COLO829 (cell line): ENCODE measurements at regions not wholly inside any gene's neighbourhood (a gene's known extent, or its start where the extent isn't known, plus 50 kb on each side); places are given as distances from the start of the nearest gene placed in this dataset.
"Not testable (repeated sequence)": the region's sequence is repeated elsewhere in the genome, so short reads cannot be mapped to it uniquely, and the experiment has no call there.

Experiments used
- DNase-seq: peaks from one replicate; pipeline ENCODE4 v3.0.0; 2012; ENCODE audit warnings: low spot score

- DNase-seq, result peak; percentile 80
Measured at GRCh38 chr6:27772261-27773001, 139.8 kb downstream of the OR2B2 start.

- DNase-seq, result no peak
Measured at GRCh38 chr6:27771235-27771634, 141.0 kb downstream of the OR2B2 start.

DNA sequence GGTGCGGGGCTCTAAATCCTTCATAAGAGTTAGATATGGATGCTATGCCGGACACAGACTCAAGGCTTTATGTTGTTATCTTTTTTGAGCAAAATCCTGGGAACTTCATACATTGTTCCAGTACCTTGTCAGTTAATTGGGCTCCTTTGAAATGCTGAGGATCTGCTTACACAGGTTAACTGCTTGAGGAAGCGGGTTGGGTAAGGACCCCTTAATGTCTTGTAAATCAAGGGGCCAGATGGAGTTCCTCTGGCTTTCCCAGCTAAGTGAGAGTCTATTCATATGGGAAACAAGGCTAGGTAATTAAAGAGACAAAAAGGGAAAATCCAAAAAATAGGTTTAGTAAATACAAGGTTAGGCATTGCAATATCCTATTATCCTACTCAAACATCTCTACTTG is 141.5 kb downstream of the OR2B2 start:
- DNase-seq, result no peak

DNA sequence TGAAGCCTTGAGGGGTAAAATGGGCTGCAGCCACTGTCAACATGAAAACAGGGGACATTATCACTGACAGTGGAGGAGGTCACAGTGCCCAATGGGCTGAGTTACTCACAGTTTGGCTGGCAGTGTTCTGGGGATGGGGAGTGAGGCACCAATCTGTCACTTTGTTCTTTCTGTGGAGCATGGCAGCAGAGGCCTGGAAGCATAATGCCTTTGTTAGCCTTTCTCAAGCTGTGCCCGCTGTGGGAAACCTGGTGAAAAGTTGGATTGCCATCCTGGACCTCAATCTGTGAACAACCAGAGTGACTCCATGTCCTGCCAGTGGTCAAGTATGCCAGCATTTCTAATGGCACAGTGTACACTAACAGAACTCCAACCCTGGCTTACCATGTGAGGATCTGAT is 143.6 kb downstream of the OR2B2 start:
- DNase-seq, result no peak

DNA sequence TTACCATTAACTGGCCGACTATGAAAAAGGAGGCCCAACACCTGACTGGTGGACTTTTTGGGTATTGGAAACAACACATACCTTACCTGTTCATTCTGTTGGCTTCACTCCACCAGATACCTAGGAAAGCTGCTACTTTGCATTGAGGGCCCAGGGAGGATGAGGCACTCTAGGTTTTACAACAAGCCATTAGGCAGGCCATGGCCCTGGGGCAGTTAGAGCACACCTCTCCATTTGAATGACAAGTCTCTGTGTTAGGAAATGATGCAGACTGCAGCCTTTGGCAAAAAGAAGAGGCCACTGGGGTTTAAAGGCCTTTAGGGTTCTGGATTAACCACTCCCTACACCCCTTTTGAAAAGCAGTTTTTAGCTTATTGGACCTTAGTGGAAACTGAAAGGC is 144.3 kb downstream of the OR2B2 start:
- no peak for DNase-seq

DNA sequence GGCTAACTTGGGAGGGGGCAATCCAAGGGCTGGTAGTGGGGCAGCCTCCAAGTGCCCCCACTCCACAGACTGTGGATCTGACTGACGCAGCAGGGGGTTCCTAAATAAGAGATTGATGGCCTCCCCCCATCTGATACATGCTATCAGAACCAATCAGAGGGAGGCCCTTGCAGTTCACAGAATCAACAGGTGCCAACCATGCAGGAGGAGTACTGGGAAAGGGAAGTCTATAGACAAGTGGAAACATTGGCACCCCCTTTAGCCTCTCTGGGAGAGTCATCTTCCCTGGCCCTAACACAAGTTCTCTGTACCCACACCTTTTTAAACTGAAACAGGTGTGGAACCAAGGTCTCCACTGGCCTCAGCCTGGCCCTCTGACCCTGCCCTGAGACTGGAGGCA is 145.8 kb downstream of the OR2B2 start:
- DNase-seq, result no peak

DNA sequence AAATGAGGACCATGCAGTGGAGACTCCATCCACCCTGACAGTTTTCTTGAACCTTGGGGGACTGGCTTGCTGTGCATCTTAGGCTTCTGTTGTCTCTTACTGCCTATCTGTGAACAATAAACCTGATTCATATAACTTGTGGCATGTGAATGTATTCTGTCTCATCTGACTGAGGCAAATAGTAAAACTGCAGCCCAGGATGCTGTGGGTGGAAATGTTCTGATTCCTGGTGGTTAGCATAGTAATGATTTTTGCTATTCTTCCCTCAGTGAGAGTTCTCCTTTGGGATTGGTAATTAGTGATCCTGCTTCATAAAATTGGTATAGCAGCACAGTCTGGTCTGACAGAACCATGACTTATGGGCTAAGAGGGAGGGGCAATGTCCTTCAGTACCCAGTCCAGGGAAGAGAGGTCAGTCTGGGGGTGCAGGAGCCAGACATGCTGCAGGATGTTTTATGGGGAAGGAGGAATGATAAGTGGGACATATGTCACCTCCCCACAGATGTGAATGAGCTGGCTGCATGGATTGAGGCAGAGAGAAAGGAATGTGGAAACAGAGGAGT is 147.1 kb downstream of the OR2B2 start:
- DNase-seq, result peak; percentile 37

- DNase-seq, result no peak
Measured at GRCh38 chr6:27761391-27761790, 150.8 kb downstream of the OR2B2 start.

DNA sequence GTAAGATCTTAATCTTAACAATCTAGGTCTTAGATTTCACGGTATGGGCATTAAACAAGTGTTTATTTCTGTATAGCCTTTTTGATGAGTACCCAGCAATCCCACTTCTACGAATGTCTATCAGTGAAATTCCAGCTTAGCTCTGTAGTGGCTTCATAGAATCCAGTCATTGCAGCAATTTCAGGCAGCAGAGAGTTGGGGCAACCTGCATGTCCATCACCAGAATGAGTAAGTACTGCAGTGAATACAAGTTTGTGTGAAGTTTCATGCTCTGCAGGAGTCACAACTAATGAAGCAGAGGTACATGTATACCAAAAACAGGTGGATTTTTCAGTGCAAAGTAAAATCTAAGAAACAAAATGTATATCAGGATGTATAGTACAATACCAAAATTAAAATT is 151.7 kb downstream of the OR2B2 start:
- no peak for DNase-seq

DNA sequence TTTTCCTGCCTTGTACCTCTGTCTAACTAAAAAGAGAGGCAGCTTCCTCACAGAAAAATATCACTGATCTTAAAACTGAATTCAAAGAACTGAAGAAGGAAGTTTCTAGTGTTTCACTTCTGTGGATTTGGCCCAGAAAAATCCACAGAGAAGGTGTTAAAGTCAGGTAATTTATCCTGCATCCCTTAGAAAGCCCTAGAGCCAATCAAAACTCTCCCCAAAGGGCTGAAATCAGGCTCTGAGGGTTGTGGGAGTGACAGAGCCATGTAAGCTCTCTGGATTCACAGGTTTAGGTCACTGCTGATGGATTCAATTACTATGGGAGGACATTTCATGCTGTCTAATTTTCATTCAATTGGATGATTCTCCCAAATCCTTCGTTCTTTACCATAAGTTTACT is 152.3 kb downstream of the OR2B2 start:
- no peak for DNase-seq

GRCh38 chr6:27758491-27758890 is 153.7 kb downstream of the OR2B2 start:
- DNase-seq, result no peak

DNA sequence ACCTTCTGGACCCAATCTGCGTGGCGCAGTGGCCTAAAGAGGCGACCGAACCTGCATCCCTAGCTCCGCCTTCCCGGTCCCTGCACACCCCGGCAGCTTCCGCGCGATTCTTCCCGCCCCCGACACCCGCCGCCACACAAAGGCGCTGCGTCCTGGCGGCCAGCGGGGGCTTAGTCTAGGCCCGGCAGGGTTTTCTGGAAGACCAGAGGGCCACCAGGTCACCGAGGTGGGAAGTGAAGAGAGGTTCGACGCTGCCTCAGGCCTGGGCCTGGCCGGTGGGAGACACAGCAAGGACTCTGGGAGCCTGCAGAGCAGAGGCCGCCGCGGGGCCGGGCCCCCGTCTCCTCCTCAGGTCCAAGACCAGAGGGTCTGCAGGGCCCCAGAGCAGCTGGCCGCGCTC is 154.9 kb downstream of the OR2B2 start:
- DNase-seq, result no peak

DNA sequence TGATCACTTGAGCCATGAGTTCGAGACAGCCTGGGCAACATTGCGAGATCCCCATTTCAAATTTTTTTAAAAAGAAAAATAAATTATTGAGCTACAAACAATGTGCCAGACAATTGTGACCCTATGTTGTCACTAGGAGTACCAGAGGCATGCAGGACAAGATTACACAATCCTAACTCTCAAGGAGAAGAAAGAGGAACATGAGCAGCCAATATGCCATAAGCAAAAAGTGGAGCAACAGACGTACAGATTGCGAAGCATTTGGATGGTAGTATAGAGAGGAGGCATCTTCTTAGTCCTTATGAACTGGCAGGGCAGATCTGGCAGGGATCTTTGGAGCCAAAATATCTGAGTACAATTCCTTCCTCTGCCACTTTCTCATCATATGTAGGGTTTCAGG is 156.4 kb downstream of the OR2B2 start:
- DNase-seq, result no peak

DNA sequence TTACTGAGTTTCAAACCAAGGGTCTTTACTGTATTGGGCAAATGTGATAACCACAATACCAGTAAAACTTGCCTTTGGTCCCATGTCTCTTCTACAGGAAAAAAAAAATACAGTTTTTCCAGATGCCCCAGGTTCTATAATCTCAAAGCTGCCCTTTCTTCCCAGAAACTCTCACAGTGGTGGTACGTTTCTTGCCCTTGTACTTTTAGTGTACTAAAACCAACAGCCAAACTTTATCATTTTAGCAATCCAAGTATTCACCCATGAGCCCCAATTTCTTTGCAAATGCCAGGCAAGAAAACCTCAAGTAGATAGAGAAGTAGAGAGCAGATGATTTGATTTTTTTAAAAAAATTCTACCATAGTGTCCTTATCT is 157.8 kb downstream of the OR2B2 start:
- DNase-seq, result no peak

GRCh38 chr6:27753668-27754407 is 158.4 kb downstream of the OR2B2 start:
- peak; percentile 79 for DNase-seq

- peak; percentile 57 for DNase-seq
Measured at GRCh38 chr6:27752038-27752885, 159.9 kb downstream of the OR2B2 start.

GRCh38 chr6:27748661-27749060 is 163.5 kb downstream of the OR2B2 start:
- no peak for DNase-seq

- no peak for DNase-seq
Measured at GRCh38 chr6:27747637-27748036, 164.6 kb downstream of the OR2B2 start.

GRCh38 chr6:27746860-27747259 is 165.3 kb downstream of the OR2B2 start:
- not testable (repeated sequence) for DNase-seq

- no peak for DNase-seq
Measured at GRCh38 chr6:27743787-27744186, 168.4 kb downstream of the OR2B2 start.

DNA sequence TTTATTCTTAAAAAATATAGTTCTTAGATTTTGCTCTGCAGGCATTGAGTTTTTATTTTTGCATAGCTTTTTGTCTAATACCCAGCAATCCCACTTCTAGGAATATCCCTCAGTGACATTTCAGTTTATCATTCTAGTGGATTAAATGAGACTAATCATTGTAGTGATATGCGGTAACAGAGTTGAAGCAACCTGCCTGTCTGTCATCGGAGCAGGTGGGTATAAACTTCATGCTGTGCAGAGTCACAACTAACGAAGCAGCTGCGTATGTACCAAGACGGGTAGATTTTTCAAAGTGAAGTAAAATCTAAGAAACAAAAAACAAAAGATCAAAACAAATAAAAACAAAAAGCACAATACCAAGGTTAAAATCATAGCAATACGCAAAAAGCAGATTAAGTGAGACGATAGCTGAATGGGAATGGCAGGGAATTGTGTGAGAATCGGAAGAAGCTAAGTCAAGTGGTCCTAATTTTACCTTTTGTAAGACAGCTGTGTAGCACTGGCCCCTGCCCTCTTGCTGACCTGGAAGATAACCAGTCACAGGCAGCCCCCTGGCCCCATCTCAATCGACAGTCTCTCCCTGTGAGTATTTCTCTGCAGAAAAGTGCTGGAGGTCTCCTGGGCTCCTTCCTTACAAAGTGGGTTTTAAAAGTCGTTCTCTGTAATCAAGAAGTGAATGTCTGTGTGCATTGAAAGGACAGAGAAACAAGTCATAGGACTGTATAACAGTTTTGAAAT is 169.2 kb downstream of the OR2B2 start:
- DNase-seq, result no peak

DNA sequence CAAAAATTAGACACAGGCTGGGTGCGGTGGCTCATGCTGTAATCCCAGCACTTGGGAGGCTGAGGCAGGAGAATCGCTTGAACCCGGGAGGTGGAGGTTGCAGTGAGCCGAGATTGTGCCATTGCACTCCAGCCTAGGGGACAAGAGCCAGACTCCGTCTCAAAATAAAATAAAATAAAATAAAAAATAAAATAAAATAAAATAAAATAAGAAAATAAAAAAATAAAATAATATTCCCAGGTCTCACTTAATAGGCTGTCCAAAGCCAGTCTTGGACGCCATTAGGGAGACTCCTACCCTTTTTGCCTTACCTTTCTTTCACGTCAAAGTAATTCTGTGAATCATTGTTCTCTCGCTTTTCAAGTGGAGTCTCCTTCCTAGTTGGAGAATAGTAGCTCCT is 172.3 kb downstream of the OR2B2 start:
- not testable (repeated sequence) for DNase-seq
